ENCODE measurements at regions not wholly inside any gene's neighbourhood (a gene's known extent, or its start where the extent isn't known, plus 50 kb on each side); places are given as distances from the start of the nearest gene placed in this dataset.
"Not testable (repeated sequence)": the region's sequence is repeated elsewhere in the genome, so short reads cannot be mapped to it uniquely, and the experiment has no call there.

DNA sequence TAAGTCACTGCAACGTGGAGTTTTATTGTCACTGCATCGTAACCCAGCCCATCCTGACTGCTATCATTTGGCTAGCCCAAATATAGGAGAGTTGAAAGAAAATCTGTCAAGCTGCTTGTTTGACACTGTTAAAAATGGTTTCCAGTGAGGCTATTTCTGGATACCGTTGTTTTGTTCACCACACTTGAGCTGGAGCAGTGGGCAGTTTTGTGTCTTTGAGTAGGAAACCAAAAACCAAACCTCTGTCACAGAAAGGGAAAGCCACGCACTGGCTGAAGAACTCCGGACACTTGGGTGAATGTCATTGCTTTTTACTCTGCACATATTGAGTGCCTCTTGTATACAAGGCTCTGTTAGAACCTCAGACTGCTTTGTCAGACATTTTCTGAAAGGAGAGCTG, 446.4 kb upstream of the CFAP20DC start:
- TF ChIP-seq, protein P1, sequence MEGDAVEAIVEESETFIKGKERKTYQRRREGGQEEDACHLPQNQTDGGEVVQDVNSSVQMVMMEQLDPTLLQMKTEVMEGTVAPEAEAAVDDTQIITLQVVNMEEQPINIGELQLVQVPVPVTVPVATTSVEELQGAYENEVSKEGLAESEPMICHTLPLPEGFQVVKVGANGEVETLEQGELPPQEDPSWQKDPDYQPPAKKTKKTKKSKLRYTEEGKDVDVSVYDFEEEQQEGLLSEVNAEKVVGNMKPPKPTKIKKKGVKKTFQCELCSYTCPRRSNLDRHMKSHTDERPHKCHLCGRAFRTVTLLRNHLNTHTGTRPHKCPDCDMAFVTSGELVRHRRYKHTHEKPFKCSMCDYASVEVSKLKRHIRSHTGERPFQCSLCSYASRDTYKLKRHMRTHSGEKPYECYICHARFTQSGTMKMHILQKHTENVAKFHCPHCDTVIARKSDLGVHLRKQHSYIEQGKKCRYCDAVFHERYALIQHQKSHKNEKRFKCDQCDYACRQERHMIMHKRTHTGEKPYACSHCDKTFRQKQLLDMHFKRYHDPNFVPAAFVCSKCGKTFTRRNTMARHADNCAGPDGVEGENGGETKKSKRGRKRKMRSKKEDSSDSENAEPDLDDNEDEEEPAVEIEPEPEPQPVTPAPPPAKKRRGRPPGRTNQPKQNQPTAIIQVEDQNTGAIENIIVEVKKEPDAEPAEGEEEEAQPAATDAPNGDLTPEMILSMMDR (conservative IDR thresholded peaks at IDR 0.05), result no peak
- Mint-ChIP-seq H3K27ac (no peak overlapping the region), H3K4me3 (no peak overlapping the region), H3K27me3 (ENCODE audit: insufficient read depth) (peaks cover 3% of the 10 kb centered on the region), H3K4me1 (peaks cover 15% of the 10 kb centered on the region), H3K36me3 (ENCODE audit: low read depth) (no peaks in the 10 kb centered on the region), H3K9me3 (peaks cover 2% of the 10 kb centered on the region)
- DNase-seq, result no peak
- Histone ChIP-seq H3K27me3 (ENCODE audit: control insufficient read depth, insufficient read depth, low read length, poor library complexity, severe bottlenecking) (no peaks in the 10 kb centered on the region), H3K36me3 (ENCODE audit: control insufficient read depth, insufficient read depth, low read length) (no peaks in the 10 kb centered on the region), H3K4me1 (ENCODE audit: control insufficient read depth, insufficient read depth, low read length) (no peaks in the 10 kb centered on the region), H3K27ac (ENCODE audit: low read depth, low read length) (no peak overlapping the region), H3K9ac (ENCODE audit: extremely low read depth, low read length, poor library complexity, severe bottlenecking) (no peak overlapping the region), H3K4me3 (ENCODE audit: low read length) (no peak overlapping the region), H3K9me3 (ENCODE audit: control insufficient read depth, low read length) (no peaks in the 10 kb centered on the region)
- WGBS, 2 experiments (ENCODE audit: insufficient coverage in 1 of 2, insufficient read length in 1 of 2), result 88 to 95% methylated on average over 4 to 5 of the region's 5 CpGs

DNA sequence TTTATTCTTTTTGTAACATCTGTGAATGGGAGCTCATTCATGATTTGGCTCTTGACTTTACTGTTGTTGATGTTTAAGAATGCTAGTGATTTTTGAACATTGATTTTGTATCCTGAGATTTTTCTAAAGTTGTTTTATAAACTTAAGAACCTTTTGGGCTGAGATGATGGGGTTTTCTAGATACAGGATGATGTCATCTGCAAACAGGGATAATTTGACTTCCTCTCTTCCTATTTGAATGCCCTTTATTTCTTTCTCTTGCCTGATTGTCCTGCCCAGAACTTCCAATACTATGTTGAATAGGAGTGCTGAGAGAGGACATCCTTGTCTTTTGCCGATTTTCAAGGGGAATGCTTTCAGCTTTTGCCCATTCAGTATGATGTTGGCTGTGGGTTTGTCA, 445.1 kb upstream of the CFAP20DC start:
- H3K27ac ChIP-seq (ENCODE audit: low read depth, low read length); H3K27ac Mint-ChIP-seq; H3K9me3 ChIP-seq (ENCODE audit: control insufficient read depth, low read length); H3K27me3 Mint-ChIP-seq (ENCODE audit: insufficient read depth); H3K36me3 Mint-ChIP-seq (ENCODE audit: low read depth); H3K4me3 ChIP-seq (ENCODE audit: low read length); H3K9ac ChIP-seq (ENCODE audit: extremely low read depth, low read length, poor library complexity, severe bottlenecking); DNase-seq; H3K9me3 Mint-ChIP-seq; H3K4me3 Mint-ChIP-seq; H3K4me1 Mint-ChIP-seq; H3K4me1 ChIP-seq (ENCODE audit: control insufficient read depth, insufficient read depth, low read length); H3K36me3 ChIP-seq (ENCODE audit: control insufficient read depth, insufficient read depth, low read length); H3K27me3 ChIP-seq (ENCODE audit: control insufficient read depth, insufficient read depth, low read length, poor library complexity, severe bottlenecking): not testable (repeated sequence)
- WGBS, 2 experiments (ENCODE audit: insufficient coverage in 1 of 2, insufficient read length in 1 of 2), result 88 to 96% methylated on average over 1 of the region's 1 CpG

DNA sequence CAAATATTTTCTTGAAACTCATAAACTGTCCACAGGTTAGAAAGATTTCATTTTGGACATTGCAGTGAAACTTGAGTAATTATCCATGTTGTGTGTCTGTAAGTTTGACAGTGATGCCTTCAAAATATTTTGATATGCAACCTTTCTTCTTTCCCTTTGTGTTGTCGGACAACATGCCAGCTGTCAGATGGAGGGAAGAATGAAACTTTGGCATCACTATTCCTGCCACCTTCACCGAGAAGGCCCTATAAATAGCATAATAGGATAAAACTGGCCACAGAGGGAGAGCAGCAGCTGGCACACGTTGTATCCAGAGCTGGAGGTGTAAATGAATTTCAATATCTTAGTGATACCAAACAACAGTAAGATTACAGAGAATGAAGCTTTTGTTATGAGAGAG, 436.7 kb upstream of the CFAP20DC start:
- H3K4me3 Mint-ChIP-seq, result no peak overlapping the region
- Histone ChIP-seq H3K9me3 (ENCODE audit: control insufficient read depth, low read length) (no peaks in the 10 kb centered on the region), H3K4me3 (ENCODE audit: low read length) (no peak overlapping the region), H3K9ac (ENCODE audit: extremely low read depth, low read length, poor library complexity, severe bottlenecking) (no peak overlapping the region), H3K27me3 (ENCODE audit: control insufficient read depth, insufficient read depth, low read length, poor library complexity, severe bottlenecking) (no peaks in the 10 kb centered on the region), H3K27ac (ENCODE audit: low read depth, low read length) (no peak overlapping the region), H3K36me3 (ENCODE audit: control insufficient read depth, insufficient read depth, low read length) (no peaks in the 10 kb centered on the region), H3K4me1 (ENCODE audit: control insufficient read depth, insufficient read depth, low read length) (peaks cover 4% of the 10 kb centered on the region)
- DNase-seq, result no peak
- 40 to 44% methylated on average over 1 to 3 of the region's 3 CpGs for WGBS, 2 experiments (ENCODE audit: insufficient coverage in 1 of 2, insufficient read length in 1 of 2)
- TF ChIP-seq, protein P1 (conservative IDR thresholded peaks at IDR 0.05), result no peak
- H3K27ac Mint-ChIP-seq, result no peak overlapping the region
- H3K36me3 Mint-ChIP-seq (ENCODE audit: low read depth), result no peaks in the 10 kb centered on the region
- peaks cover 28% of the 10 kb centered on the region for H3K4me1 Mint-ChIP-seq
- H3K9me3 Mint-ChIP-seq, result no peaks in the 10 kb centered on the region
- no peaks in the 10 kb centered on the region for H3K27me3 Mint-ChIP-seq (ENCODE audit: insufficient read depth)

DNA sequence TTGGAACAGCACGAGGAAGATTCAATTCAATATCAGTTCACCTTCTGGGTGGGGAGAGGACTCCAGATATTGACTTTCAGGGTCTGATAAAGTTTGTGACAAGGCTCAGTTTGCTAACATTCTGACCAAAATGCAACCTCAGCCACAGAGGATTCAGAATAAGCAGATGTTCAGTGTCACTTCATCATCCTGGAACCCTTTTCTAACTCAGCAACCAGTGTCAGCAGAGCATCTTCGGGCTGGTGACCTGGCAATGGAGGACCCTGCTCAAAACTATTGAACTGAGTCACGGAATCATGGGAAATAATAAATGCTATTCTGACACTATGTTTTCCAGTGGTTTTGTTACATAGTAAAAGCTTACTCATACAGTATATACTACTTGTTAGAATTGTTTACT, 433.4 kb upstream of the CFAP20DC start:
- Histone ChIP-seq H3K4me3 (ENCODE audit: low read length) (no peak overlapping the region), H3K27me3 (ENCODE audit: control insufficient read depth, insufficient read depth, low read length, poor library complexity, severe bottlenecking) (no peaks in the 10 kb centered on the region), H3K9ac (ENCODE audit: extremely low read depth, low read length, poor library complexity, severe bottlenecking) (no peak overlapping the region), H3K4me1 (ENCODE audit: control insufficient read depth, insufficient read depth, low read length) (peaks cover 7% of the 10 kb centered on the region), H3K9me3 (ENCODE audit: control insufficient read depth, low read length) (no peaks in the 10 kb centered on the region), H3K36me3 (ENCODE audit: control insufficient read depth, insufficient read depth, low read length) (no peaks in the 10 kb centered on the region), H3K27ac (ENCODE audit: low read depth, low read length) (no peak overlapping the region)
- peaks cover 39% of the 10 kb centered on the region for H3K4me1 Mint-ChIP-seq
- no peak overlapping the region for H3K4me3 Mint-ChIP-seq
- 83 to 96% methylated on average over 1 to 3 of the region's 3 CpGs for WGBS, 2 experiments (ENCODE audit: insufficient coverage in 1 of 2, insufficient read length in 1 of 2)
- TF ChIP-seq, protein P1 (conservative IDR thresholded peaks at IDR 0.05), result no peak
- H3K9me3 Mint-ChIP-seq, result no peaks in the 10 kb centered on the region
- H3K27me3 Mint-ChIP-seq (ENCODE audit: insufficient read depth), result no peaks in the 10 kb centered on the region
- H3K27ac Mint-ChIP-seq, result no peak overlapping the region
- DNase-seq, result no peak
- no peaks in the 10 kb centered on the region for H3K36me3 Mint-ChIP-seq (ENCODE audit: low read depth)

Data from endodermal cell (in vitro differentiated cells).